Activated CD4-positive, alpha-beta T cell treated with anti-CD3 and anti-CD28 coated beads, Interleukin-2, amount 10 ng/mL, durations not matched to agents 24 days and 14 days (primary cell): ENCODE measurements at regions not wholly inside any gene's neighbourhood (a gene's known extent, or its start where the extent isn't known, plus 50 kb on each side); places are given as distances from the start of the nearest gene placed in this dataset.

Experiments
- DNase-seq: peaks from one replicate; pipeline ENCODE4 v3.0.0; 2022
- H3K27ac Mint-ChIP-seq: one replicate; pipeline ENCODE4 v1.8.0; 2022; ENCODE audit warnings: mild to moderate bottlenecking, mixed read lengths
- H3K27me3 Mint-ChIP-seq: one replicate; pipeline ENCODE4 v1.8.0; 2022; ENCODE audit warnings: mixed read lengths
- H3K36me3 Mint-ChIP-seq: one replicate; pipeline ENCODE4 v1.8.0; 2022; ENCODE audit warnings: low read depth, mild to moderate bottlenecking, mixed read lengths
- H3K4me1 Mint-ChIP-seq: one replicate; pipeline ENCODE4 v1.8.0; 2021; ENCODE audit warnings: mixed read lengths
- H3K4me3 Mint-ChIP-seq: one replicate; pipeline ENCODE4 v1.8.0; 2022; ENCODE audit warnings: mild to moderate bottlenecking, moderate library complexity, mixed read lengths
- H3K9me3 Mint-ChIP-seq: one replicate; pipeline ENCODE4 v1.8.0; 2021; ENCODE audit warnings: mixed read lengths
- intact Hi-C: fragments of 100-400 bp; cut with micrococcal nuclease; formaldehyde crosslinking; loops from one replicate; pipeline ENCODE4 v1.15.1; 2023

GRCh38 chr4:117491516-117491915, 406.1 kb upstream of the TRAM1L1 start:
- Mint-ChIP-seq H3K27me3 (no peaks in the 10 kb centered on the region), H3K27ac (no peak overlapping the region), H3K4me1 (no peaks in the 10 kb centered on the region), H3K4me3 (no peak overlapping the region), H3K9me3 (no peaks in the 10 kb centered on the region), H3K36me3 (no peaks in the 10 kb centered on the region)
- intact Hi-C loops: no loop called here
- no peak for DNase-seq

GRCh38 chr4:117495802-117496201, 410.4 kb upstream of the TRAM1L1 start:
- Mint-ChIP-seq H3K36me3 (no peaks in the 10 kb centered on the region), H3K4me1 (no peaks in the 10 kb centered on the region), H3K9me3 (no peaks in the 10 kb centered on the region), H3K27me3 (no peaks in the 10 kb centered on the region), H3K27ac (no peak overlapping the region), H3K4me3 (no peak overlapping the region)
- no peak for DNase-seq
- intact Hi-C loops: no loop called here

- Mint-ChIP-seq H3K4me3 (no peak overlapping the region), H3K9me3 (no peaks in the 10 kb centered on the region), H3K36me3 (no peaks in the 10 kb centered on the region), H3K4me1 (no peaks in the 10 kb centered on the region), H3K27ac (no peak overlapping the region), H3K27me3 (no peaks in the 10 kb centered on the region)
- no peak for DNase-seq
- intact Hi-C loops: no loop called here
Observed at GRCh38 chr4:117512414-117512813, 427.0 kb upstream of the TRAM1L1 start.

- H3K4me1 Mint-ChIP-seq: no peaks in the 10 kb centered on the region
- no peaks in the 10 kb centered on the region for H3K36me3 Mint-ChIP-seq
- no peaks in the 10 kb centered on the region for H3K27me3 Mint-ChIP-seq
- no peak overlapping the region for H3K4me3 Mint-ChIP-seq
- intact Hi-C loops: no loop called here
- no peak for DNase-seq
- H3K27ac Mint-ChIP-seq: no peak overlapping the region
- no peaks in the 10 kb centered on the region for H3K9me3 Mint-ChIP-seq
Observed at GRCh38 chr4:117514391-117515175, 429.2 kb upstream of the TRAM1L1 start.

GRCh38 chr4:117515921-117516320, 430.5 kb upstream of the TRAM1L1 start:
- Mint-ChIP-seq H3K36me3 (no peaks in the 10 kb centered on the region), H3K27ac (no peak overlapping the region), H3K4me1 (no peaks in the 10 kb centered on the region), H3K27me3 (no peaks in the 10 kb centered on the region), H3K9me3 (no peaks in the 10 kb centered on the region), H3K4me3 (no peak overlapping the region)
- no peak for DNase-seq
- intact Hi-C loops: no loop called here

- Mint-ChIP-seq H3K4me1 (no peaks in the 10 kb centered on the region), H3K9me3 (no peaks in the 10 kb centered on the region), H3K27ac (no peak overlapping the region), H3K4me3 (no peak overlapping the region), H3K36me3 (no peaks in the 10 kb centered on the region), H3K27me3 (no peaks in the 10 kb centered on the region)
- intact Hi-C loops: no loop called here
- DNase-seq: no peak
Observed at GRCh38 chr4:117527601-117528000, 442.2 kb upstream of the TRAM1L1 start.

- Mint-ChIP-seq H3K27ac (no peak overlapping the region), H3K9me3 (no peaks in the 10 kb centered on the region), H3K4me1 (no peaks in the 10 kb centered on the region)
Observed at GRCh38 chr4:117529401-117529800, 444.0 kb upstream of the TRAM1L1 start.

GRCh38 chr4:117533501-117533900, 448.1 kb upstream of the TRAM1L1 start:
- H3K36me3 Mint-ChIP-seq: no peaks in the 10 kb centered on the region
- no peak overlapping the region for H3K27ac Mint-ChIP-seq
- H3K9me3 Mint-ChIP-seq: no peaks in the 10 kb centered on the region

More at GRCh38 chr4:117529401-117529800, 444.0 kb upstream of the TRAM1L1 start:
- intact Hi-C loops: no loop called here
- Mint-ChIP-seq H3K27me3 (no peaks in the 10 kb centered on the region), H3K36me3 (no peaks in the 10 kb centered on the region), H3K4me3 (no peak overlapping the region)
- no peak for DNase-seq

GRCh38 chr4:117545039-117545438, 459.7 kb upstream of the TRAM1L1 start:
- no peaks in the 10 kb centered on the region for H3K27me3 Mint-ChIP-seq
- no peaks in the 10 kb centered on the region for H3K4me1 Mint-ChIP-seq
- no peak overlapping the region for H3K27ac Mint-ChIP-seq
- H3K4me3 Mint-ChIP-seq: no peak overlapping the region
- H3K9me3 Mint-ChIP-seq: no peaks in the 10 kb centered on the region
- no peaks in the 10 kb centered on the region for H3K36me3 Mint-ChIP-seq
- DNase-seq: no peak
- intact Hi-C loops: no loop called here

More at GRCh38 chr4:117533501-117533900, 448.1 kb upstream of the TRAM1L1 start:
- Mint-ChIP-seq H3K4me3 (no peak overlapping the region), H3K27me3 (no peaks in the 10 kb centered on the region), H3K4me1 (no peaks in the 10 kb centered on the region)
- intact Hi-C loops: no loop called here
- no peak for DNase-seq

GRCh38 chr4:117549524-117549923, 464.1 kb upstream of the TRAM1L1 start:
- DNase-seq: no peak
- intact Hi-C loops: no loop called here

GRCh38 chr4:117550085-117550484, 464.7 kb upstream of the TRAM1L1 start:
- H3K4me3 Mint-ChIP-seq: no peak overlapping the region
- H3K36me3 Mint-ChIP-seq: no peaks in the 10 kb centered on the region
- intact Hi-C loops: no loop called here

More at GRCh38 chr4:117549524-117549923, 464.1 kb upstream of the TRAM1L1 start:
- no peaks in the 10 kb centered on the region for H3K9me3 Mint-ChIP-seq
- no peaks in the 10 kb centered on the region for H3K27me3 Mint-ChIP-seq
- H3K4me3 Mint-ChIP-seq: no peak overlapping the region
- H3K27ac Mint-ChIP-seq: no peak overlapping the region
- no peaks in the 10 kb centered on the region for H3K4me1 Mint-ChIP-seq
- H3K36me3 Mint-ChIP-seq: no peaks in the 10 kb centered on the region

GRCh38 chr4:117560329-117560728, 474.0 kb upstream of the NDST3 start:
- H3K4me1 Mint-ChIP-seq: no peaks in the 10 kb centered on the region
- H3K27me3 Mint-ChIP-seq: no peaks in the 10 kb centered on the region
- no peak overlapping the region for H3K27ac Mint-ChIP-seq
- no peaks in the 10 kb centered on the region for H3K36me3 Mint-ChIP-seq
- no peak for DNase-seq
- intact Hi-C loops: no loop called here
- no peaks in the 10 kb centered on the region for H3K9me3 Mint-ChIP-seq
- H3K4me3 Mint-ChIP-seq: no peak overlapping the region

More at GRCh38 chr4:117550085-117550484, 464.7 kb upstream of the TRAM1L1 start:
- Mint-ChIP-seq H3K27ac (no peak overlapping the region), H3K9me3 (no peaks in the 10 kb centered on the region), H3K4me1 (no peaks in the 10 kb centered on the region), H3K27me3 (no peaks in the 10 kb centered on the region)
- no peak for DNase-seq

- intact Hi-C loops: no loop called here
- Mint-ChIP-seq H3K9me3 (no peaks in the 10 kb centered on the region), H3K4me1 (no peaks in the 10 kb centered on the region), H3K4me3 (no peak overlapping the region), H3K27me3 (no peaks in the 10 kb centered on the region), H3K27ac (no peak overlapping the region), H3K36me3 (no peaks in the 10 kb centered on the region)
- no peak for DNase-seq
Observed at GRCh38 chr4:117574085-117574484, 460.2 kb upstream of the NDST3 start.

- H3K27ac Mint-ChIP-seq: no peak overlapping the region
- no peaks in the 10 kb centered on the region for H3K27me3 Mint-ChIP-seq
- no peak overlapping the region for H3K4me3 Mint-ChIP-seq
- no peaks in the 10 kb centered on the region for H3K4me1 Mint-ChIP-seq
- DNase-seq: no peak
- intact Hi-C loops: no loop called here
- H3K9me3 Mint-ChIP-seq: no peaks in the 10 kb centered on the region
- H3K36me3 Mint-ChIP-seq: no peaks in the 10 kb centered on the region
Observed at GRCh38 chr4:117575850-117576249, 458.4 kb upstream of the NDST3 start.
